H1 (cell line): ENCODE measurements at regions not wholly inside any gene's neighbourhood (a gene's known extent, or its start where the extent isn't known, plus 50 kb on each side); places are given as distances from the start of the nearest gene placed in this dataset.

ENCODE experiments used
- CTCF ChIA-PET: fragments of 300-600 bp; sonication (Branson Sonifier 250); formaldehyde crosslinking; loops from one replicate; lab custom pipeline; 2021; ENCODE audit not compliant: partially characterized antibody; lab: Charles Lee
- POLR2A ChIA-PET: fragments of 300-600 bp; sonication (Branson Sonifier 250); formaldehyde crosslinking; loops from one replicate; lab custom pipeline; 2021; ENCODE audit warnings: inconsistent platforms; ENCODE audit not compliant: partially characterized antibody; lab: Charles Lee
- DNase-seq, 2 experiments: peaks; one replicate each; pipeline versions ENCODE4 v3.0.0 to v3.0.0-alpha.2; 2010 to 2022; ENCODE audit warnings: low spot score in 2 of 2, low read depth in 1 of 2, mixed read lengths in 1 of 2
- FAIRE-seq: peaks from 2 replicates; lab custom pipeline; 2011; peaks lifted over from hg19 to GRCh38; lab: Jason Lieb, UNC
- H2AFZ ChIP-seq: 2 replicates; pipeline ENCODE4 v1.8.1; 2012; ENCODE audit warnings: low read length, inconsistent platforms
- H2AK5ac ChIP-seq: 2 replicates; pipeline ENCODE4 v1.6.1; 2013; ENCODE audit warnings: low read depth, low read length
- H2BK120ac ChIP-seq: replicated peaks from 2 replicates; pipeline ENCODE3; 2013; ENCODE audit warnings: low read depth, low read length, inconsistent platforms
- H2BK12ac ChIP-seq: 2 replicates; pipeline ENCODE4 v1.6.1; 2013; ENCODE audit warnings: low read depth, low read length
- H2BK15ac ChIP-seq: 2 replicates; pipeline ENCODE4 v1.6.1; 2013; ENCODE audit warnings: low read length
- H2BK20ac ChIP-seq: 2 replicates; pipeline ENCODE4 v1.6.1; 2013; ENCODE audit warnings: low read length
- H2BK5ac ChIP-seq: 2 replicates; pipeline ENCODE4 v1.6.1; 2013; ENCODE audit warnings: low read depth, low read length
- H3K14ac ChIP-seq: 2 replicates; pipeline ENCODE4 v1.6.1; 2013; ENCODE audit warnings: inconsistent platforms; ENCODE audit not compliant: insufficient read length
- H3K18ac ChIP-seq: 2 replicates; pipeline ENCODE4 v1.6.1; 2013; ENCODE audit warnings: low read length; ENCODE audit errors: extremely low read depth
- H3K23ac ChIP-seq: 2 replicates; pipeline ENCODE4 v1.6.1; 2013; ENCODE audit warnings: inconsistent platforms; ENCODE audit not compliant: insufficient read length
- H3K23me2 ChIP-seq: 2 replicates; pipeline ENCODE4 v1.6.1; 2013; ENCODE audit warnings: low read depth, low read length
- H3K27ac ChIP-seq: 2 replicates; pipeline ENCODE4 v1.6.1; 2011; ENCODE audit warnings: low read depth, low read length, inconsistent platforms
- H3K27me3 ChIP-seq, 4 experiments: replicated peaks in 1 of 4; 1 replicate in 1 of 4; 2 replicates in 3 of 4; pipeline versions ENCODE4 v1.6.1 to v1.8.1; 2011 to 2013; ENCODE audit warnings: low read length in 3 of 4, mild to moderate bottlenecking in 3 of 4, inconsistent platforms in 2 of 4, mixed read lengths in 2 of 4, moderate library complexity in 1 of 4; ENCODE audit not compliant: control insufficient read depth in 3 of 4, insufficient read depth in 3 of 4; ENCODE audit errors: extremely low read depth in 1 of 4
- H3K36me3 ChIP-seq, 4 experiments: 2 replicates each; pipeline versions ENCODE4 v1.6.1 to v1.8.1; 2011 to 2013; ENCODE audit warnings: mild to moderate bottlenecking in 4 of 4, low read length in 3 of 4, moderate library complexity in 2 of 4, control low read depth in 1 of 4, inconsistent platforms in 1 of 4; ENCODE audit not compliant: insufficient read depth in 4 of 4, control insufficient read depth in 2 of 4
- H3K4ac ChIP-seq: replicated peaks from 2 replicates; pipeline ENCODE3; 2013; ENCODE audit warnings: low read length, low read depth, mixed read lengths, inconsistent platforms; ENCODE audit not compliant: insufficient read length
- H3K4me1 ChIP-seq, 4 experiments: replicated peaks in 1 of 4; 1 replicate in 1 of 4; 2 replicates in 3 of 4; pipeline versions ENCODE4 v1.6.1 to v1.8.1; 2011 to 2013; ENCODE audit warnings: low read length in 3 of 4, inconsistent platforms in 2 of 4, mixed read lengths in 1 of 4; ENCODE audit not compliant: insufficient read depth in 4 of 4, control insufficient read depth in 3 of 4
- H3K4me2 ChIP-seq, 2 experiments: 2 replicates each; pipeline versions ENCODE4 v1.6.1 to v1.8.1; 2011 to 2013; ENCODE audit warnings: low read depth in 2 of 2, low read length in 2 of 2, control low read depth in 1 of 2, inconsistent platforms in 1 of 2, mild to moderate bottlenecking in 1 of 2; ENCODE audit not compliant: insufficient read depth in 1 of 2
- H3K4me3 ChIP-seq, 4 experiments: fragments of 200-600, 300-600 bp in 1 of 4; sonication (generic), shearing (Covaris generic), sonication (Bioruptor Twin) in 1 of 4; 2 replicates each; pipeline versions ENCODE4 v1.5.1 to v1.8.1; 2011 to 2016; ENCODE audit warnings: low read length in 4 of 4, low read depth in 3 of 4, control low read depth in 2 of 4, inconsistent platforms in 2 of 4, mild to moderate bottlenecking in 2 of 4, mixed read lengths in 1 of 4, moderate library complexity in 1 of 4; ENCODE audit not compliant: insufficient read depth in 2 of 4; ENCODE audit errors: extremely low read depth in 1 of 4
- H3K56ac ChIP-seq: replicated peaks from 2 replicates; pipeline ENCODE3; 2013; ENCODE audit warnings: low read depth, mild to moderate bottlenecking, mixed read lengths, low read length, inconsistent platforms; ENCODE audit not compliant: insufficient read length
- H3K79me1 ChIP-seq: 2 replicates; pipeline ENCODE4 v1.6.1; 2013; ENCODE audit warnings: low read depth, low read length, control low read depth
- H3K79me2 ChIP-seq, 2 experiments: 2 replicates each; pipeline versions ENCODE4 v1.6.1 to v1.8.1; 2012 to 2013; ENCODE audit warnings: low read length in 2 of 2, mild to moderate bottlenecking in 2 of 2, inconsistent platforms in 1 of 2; ENCODE audit not compliant: insufficient read depth in 2 of 2, control insufficient read depth in 1 of 2
- H3K9ac ChIP-seq, 4 experiments: replicated peaks in 1 of 4; 1 replicate in 1 of 4; 2 replicates in 3 of 4; pipeline versions ENCODE4 v1.6.1 to v1.8.1; 2011 to 2013; ENCODE audit warnings: low read depth in 3 of 4, low read length in 3 of 4, control low read depth in 2 of 4, mild to moderate bottlenecking in 2 of 4, moderate library complexity in 2 of 4, inconsistent platforms in 1 of 4; ENCODE audit errors: extremely low read depth in 1 of 4
- H3K9me3 ChIP-seq, 2 experiments: 2 replicates each; pipeline versions ENCODE4 v1.6.1 to v1.8.1; 2012 to 2013; ENCODE audit warnings: mild to moderate bottlenecking in 2 of 2, moderate library complexity in 2 of 2, control low read depth in 1 of 2, inconsistent platforms in 1 of 2, low read depth in 1 of 2, low read length in 1 of 2, mixed read lengths in 1 of 2; ENCODE audit not compliant: insufficient read depth in 2 of 2
- H4K20me1 ChIP-seq, 2 experiments: replicated peaks in 1 of 2; 2 replicates each; pipeline versions ENCODE3 to v1.8.1; 2011 to 2013; ENCODE audit warnings: inconsistent platforms in 2 of 2, low read length in 2 of 2, mild to moderate bottlenecking in 1 of 2; ENCODE audit not compliant: insufficient read depth in 2 of 2, control insufficient read depth in 1 of 2
- H4K5ac ChIP-seq: 2 replicates; pipeline ENCODE4 v1.6.1; 2013; ENCODE audit warnings: low read length, low read depth, mixed read lengths, inconsistent platforms; ENCODE audit not compliant: insufficient read length
- H4K8ac ChIP-seq: 2 replicates; pipeline ENCODE4 v1.8.0; 2013; ENCODE audit warnings: mild to moderate bottlenecking, moderate library complexity, low read length, inconsistent platforms; ENCODE audit not compliant: insufficient read depth; ENCODE audit errors: extremely low read depth
- H4K91ac ChIP-seq: replicated peaks from 2 replicates; pipeline ENCODE3; 2013; ENCODE audit warnings: low read length, mixed read lengths, inconsistent platforms; ENCODE audit not compliant: insufficient read length
- ASH2L ChIP-seq: fragments of 200-600, 300-600 bp; sonication (generic); IDR thresholded peaks from one replicate; pipeline ENCODE4 v1.7.1; 2017; ENCODE audit warnings: low read length
- CEBPB ChIP-seq: IDR thresholded peaks from 2 replicates; pipeline ENCODE4 v1.6.1; 2012; ENCODE audit warnings: low read depth, low read length
- FOSL1 ChIP-seq: IDR thresholded peaks from 2 replicates; pipeline ENCODE4 v1.6.1; 2011; ENCODE audit warnings: mild to moderate bottlenecking, low read depth, low read length, moderate library complexity; ENCODE audit not compliant: insufficient read depth
- HDAC2 ChIP-seq, 2 experiments: fragments of 300-600 bp in 1 of 2; sonication (generic) in 1 of 2; IDR thresholded peaks; 2 replicates each; pipeline ENCODE4 v1.6.1; 2011 to 2012; ENCODE audit warnings: low read depth in 2 of 2, low read length in 2 of 2, mild to moderate bottlenecking in 2 of 2, moderate library complexity in 2 of 2, borderline replicate concordance in 1 of 2, inconsistent platforms in 1 of 2
- WGBS, 2 experiments: shearing (Covaris generic) in 1 of 2; methylation state at CpG; one replicate each; pipeline versions ENCODE4 v1.1.6 to v1.1.7; 2013 to 2015; ENCODE audit warnings: low lambda C conversion rate in 2 of 2, mixed read lengths in 2 of 2, inconsistent platforms in 1 of 2, low coverage in 1 of 2, missing lambda C conversion rate in 1 of 2; ENCODE audit not compliant: insufficient replicate concordance in 2 of 2, insufficient coverage in 1 of 2, insufficient read length in 1 of 2; ENCODE audit errors: extremely low coverage in 1 of 2, missing lambda C conversion rate in 1 of 2; 5-methylcytosine and 5-hydroxymethylcytosine counted together

DNA sequence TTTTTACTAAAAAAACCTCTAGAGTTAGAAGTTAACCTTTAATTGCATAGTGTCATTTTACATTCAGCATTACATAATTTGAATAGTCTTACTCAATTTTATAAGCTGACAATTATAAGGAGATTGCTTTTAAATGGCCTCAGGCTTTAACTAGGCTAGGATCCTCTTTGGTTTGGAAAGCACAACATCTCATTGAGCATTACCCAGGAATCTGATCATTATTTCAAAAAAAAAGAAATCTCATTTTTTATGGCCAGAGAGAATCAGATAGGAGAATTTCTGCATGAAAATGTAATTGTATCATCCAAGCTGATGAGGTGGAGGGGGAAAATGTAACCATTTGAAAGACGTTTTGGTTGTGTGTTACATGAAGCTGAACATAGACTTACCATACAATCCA, 324.9 kb upstream of the POT1 start:
- H3K36me3 ChIP-seq, result no peaks in the 10 kb centered on the region
- H3K18ac ChIP-seq, result no peak overlapping the region
- FAIRE-seq (no peak), DNase-seq (no peak)
- ChIA-PET CTCF (no interaction called here), POLR2A (no interaction called here)
- no peak overlapping the region for H2BK20ac ChIP-seq
- no peak for TF ChIP-seq ASH2L
- no peak for TF ChIP-seq CEBPB
- TF ChIP-seq HDAC2 (IDR thresholded peaks at IDR 0.05; ENCODE audit: borderline replicate concordance in 1 of 2, low read depth in 2 of 2, low read length in 2 of 2), result no peak
- no peak for TF ChIP-seq FOSL1
- peaks cover 0 to 25% (median 6%) of the 10 kb centered on the region in 4 experiments; a peak in 5 of 7 replicates for H3K4me1 ChIP-seq
- H3K56ac ChIP-seq, result no peak overlapping the region
- no peak overlapping the region for H3K23ac ChIP-seq
- H3K4me2 ChIP-seq, result no peak overlapping the region
- H4K8ac ChIP-seq, result no peak overlapping the region
- H3K27ac ChIP-seq, result no peak overlapping the region
- no peak overlapping the region for H3K4me3 ChIP-seq
- no peaks in the 10 kb centered on the region for H3K9me3 ChIP-seq
- H2BK12ac ChIP-seq, result no peak overlapping the region
- no peak overlapping the region for H2AFZ ChIP-seq
- H4K5ac ChIP-seq, result no peak overlapping the region
- no peaks in the 10 kb centered on the region for H3K27me3 ChIP-seq
- H3K23me2 ChIP-seq, result peaks cover 4% of the 10 kb centered on the region
- H4K91ac ChIP-seq, result no peak overlapping the region
- H2BK5ac ChIP-seq, result no peak overlapping the region
- no peak overlapping the region for H2BK120ac ChIP-seq
- no peaks in the 10 kb centered on the region for H4K20me1 ChIP-seq
- no peak overlapping the region for H2BK15ac ChIP-seq
- no peaks in the 10 kb centered on the region for H3K79me1 ChIP-seq
- no peak overlapping the region for H2AK5ac ChIP-seq
- WGBS, 2 experiments, result 86% methylated on average over 1 of the region's 1 CpG; no CpG with 5 or more reads in 1 of the 2 experiments
- no peaks in the 10 kb centered on the region for H3K79me2 ChIP-seq
- no peak overlapping the region for H3K4ac ChIP-seq
- no peak overlapping the region for H3K14ac ChIP-seq
- H3K9ac ChIP-seq, result no peak overlapping the region
